ENCODE measurements at regions not wholly inside any gene's neighbourhood (a gene's known extent, or its start where the extent isn't known, plus 50 kb on each side); places are given as distances from the start of the nearest gene placed in this dataset.

DNA sequence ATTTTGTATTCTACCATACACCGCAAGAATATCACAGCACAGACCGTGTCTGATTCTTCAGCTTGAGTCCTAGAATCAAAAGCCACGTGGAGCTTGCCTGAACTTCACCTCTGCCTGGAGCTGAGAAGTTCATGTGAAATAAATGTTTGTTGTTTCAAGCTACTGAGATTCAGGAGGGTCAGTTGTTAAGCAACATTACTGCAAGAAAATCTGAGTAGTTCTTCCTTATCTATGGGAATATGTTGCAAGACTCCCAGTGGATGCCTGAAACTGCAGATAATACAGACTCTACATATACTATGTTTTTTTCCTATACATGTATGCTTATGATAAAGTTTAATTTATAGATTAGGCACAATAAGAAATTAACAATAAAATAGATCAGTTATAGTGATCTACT, 995.3 kb downstream of the TBC1D22A start:
- no peak for DNase-seq

GRCh38 chr22:47750086-47750485, 987.6 kb downstream of the TBC1D22A start:
- no peak for DNase-seq

DNA sequence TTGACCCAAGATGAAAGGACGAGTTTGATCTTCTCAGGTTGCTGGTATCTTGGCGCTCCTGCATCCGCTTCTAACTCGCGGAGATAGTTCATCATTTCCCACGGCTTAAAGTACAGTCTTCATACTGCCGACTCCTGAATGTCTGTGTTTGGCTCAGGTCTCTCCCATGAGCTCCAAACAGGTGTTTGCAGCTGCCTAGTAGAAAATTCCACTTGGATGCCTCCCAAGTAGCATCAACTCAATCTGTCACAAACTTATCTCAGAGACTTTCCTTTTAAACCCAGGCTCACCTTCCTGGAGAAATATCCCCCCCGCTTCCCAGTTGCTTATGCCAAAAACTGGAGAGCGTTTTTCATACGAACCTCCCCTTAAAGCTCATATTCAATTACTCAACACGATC, 986.5 kb downstream of the TBC1D22A start:
- DNase-seq = no peak

GRCh38 chr22:47748271-47748670, 985.8 kb downstream of the TBC1D22A start:
- no peak for DNase-seq

DNA sequence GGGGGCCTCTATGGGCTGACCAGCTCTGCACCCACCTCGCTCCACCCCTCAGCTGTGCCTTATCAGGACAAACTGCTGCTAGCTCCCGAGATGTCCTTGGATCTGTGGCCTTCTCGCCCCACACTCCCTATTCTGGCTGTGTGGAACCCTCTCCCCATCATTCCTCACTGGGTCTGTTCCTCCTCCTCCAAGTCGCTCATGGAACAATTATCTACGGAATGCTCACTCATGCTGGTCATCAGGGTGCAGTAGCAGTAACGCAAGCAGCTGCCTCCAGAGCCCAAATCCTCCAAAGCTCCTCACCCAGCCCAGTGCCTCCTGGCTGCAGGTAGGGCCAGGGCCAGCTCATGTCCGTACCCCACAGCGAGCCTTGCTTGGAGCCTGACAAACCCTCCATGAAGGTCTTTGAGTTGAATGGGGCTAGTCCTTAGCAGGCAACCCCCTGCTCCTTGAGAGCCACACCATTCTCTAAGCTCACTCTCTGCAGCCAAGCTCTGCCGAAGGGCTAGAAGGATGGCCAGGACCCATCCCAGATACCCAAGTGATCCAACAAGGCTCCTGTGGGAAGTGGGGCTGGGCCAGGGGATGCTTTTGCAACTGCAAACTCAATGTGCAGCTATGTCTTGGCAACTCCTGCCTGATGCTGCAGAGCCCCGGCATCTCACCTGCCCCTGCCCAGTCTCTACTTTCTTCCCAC, 977.8 kb downstream of the TBC1D22A start:
- no peak for DNase-seq

DNA sequence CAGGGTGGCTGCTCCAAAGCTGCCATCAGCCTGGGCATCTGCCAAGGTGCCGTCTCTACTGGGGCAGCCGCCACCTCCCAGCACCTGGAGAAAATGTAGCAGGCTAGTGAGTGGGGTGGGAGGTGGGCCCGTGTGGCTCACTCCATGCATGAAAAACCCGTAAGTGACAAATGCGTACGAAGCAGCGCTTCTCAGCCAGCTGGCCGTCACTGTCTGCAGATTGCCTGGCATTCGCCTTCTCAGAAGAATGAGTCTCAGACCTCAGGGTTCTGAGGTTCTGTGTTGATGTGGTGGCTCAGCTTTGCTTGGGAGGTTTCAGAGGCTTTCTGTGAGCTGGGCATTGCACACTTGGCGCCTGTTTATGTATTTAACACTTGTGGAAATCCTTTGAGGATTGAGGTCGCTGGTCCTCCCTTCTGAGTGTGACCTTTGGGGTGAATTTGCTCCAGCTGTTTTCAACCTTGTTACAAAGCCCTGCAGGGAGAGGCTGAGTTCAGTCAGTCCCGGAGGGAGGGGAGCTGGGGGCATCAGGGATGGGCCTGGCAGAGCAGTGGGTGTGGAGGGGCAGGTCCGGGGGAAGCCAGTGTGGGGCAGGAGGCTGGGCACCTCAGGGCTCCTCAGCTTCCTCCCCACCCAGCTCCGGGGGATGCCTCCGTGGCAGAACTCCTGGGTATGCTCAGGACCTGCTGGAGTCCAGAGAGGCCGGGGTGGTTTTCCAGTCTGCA, 977.0 kb downstream of the TBC1D22A start:
- DNase-seq = no peak

- DNase-seq = no peak
Measured at GRCh38 chr22:47738472-47739013, 976.1 kb downstream of the TBC1D22A start.

GRCh38 chr22:47736186-47737034, 974.0 kb downstream of the TBC1D22A start:
- DNase-seq = no peak

GRCh38 chr22:47734511-47734910, 972.1 kb downstream of the TBC1D22A start:
- DNase-seq = no peak

DNA sequence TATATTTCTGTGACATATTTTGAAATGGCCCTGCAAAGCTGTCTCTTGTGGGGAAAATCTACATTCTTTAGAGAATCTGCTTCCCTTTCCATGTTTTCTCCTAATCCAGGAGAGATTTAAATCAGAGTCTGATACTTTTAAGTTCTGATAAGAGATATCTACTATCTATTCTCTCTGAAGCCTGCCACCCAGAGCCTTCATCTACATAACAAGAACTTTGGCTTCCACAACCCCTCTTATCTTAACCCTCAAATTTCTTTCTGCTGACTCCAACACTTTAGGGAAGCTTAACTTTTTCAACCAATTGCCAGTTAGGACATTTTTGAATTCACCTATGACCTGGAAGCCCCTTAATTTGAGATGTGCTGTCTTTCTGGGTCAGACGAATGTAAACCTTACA, 965.2 kb downstream of the TBC1D22A start:
- DNase-seq = no peak

DNA sequence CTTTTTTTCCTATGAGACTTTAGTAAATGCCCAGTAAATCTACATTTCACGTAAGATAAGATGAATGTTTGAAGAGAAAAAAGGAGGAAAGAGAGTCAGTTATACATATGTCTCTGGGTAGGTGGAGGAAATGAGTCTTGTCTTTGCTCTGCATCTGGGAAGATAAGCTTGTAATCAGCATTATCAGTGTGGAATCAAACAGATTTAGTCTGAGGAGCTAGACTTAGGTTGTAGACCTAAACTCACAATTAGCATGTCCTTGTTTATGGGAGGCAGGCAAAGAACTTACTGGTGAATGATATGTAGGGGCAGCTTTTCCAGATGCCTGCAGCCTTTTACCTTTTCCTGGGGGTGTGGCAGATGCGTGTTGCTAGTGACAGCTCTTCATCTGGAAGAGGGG, 962.3 kb downstream of the TBC1D22A start:
- no peak for DNase-seq

GRCh38 chr22:47724030-47724429, 961.6 kb downstream of the TBC1D22A start:
- DNase-seq = no peak

- no peak for DNase-seq
Measured at GRCh38 chr22:47718337-47718736, 955.9 kb downstream of the TBC1D22A start.

DNA sequence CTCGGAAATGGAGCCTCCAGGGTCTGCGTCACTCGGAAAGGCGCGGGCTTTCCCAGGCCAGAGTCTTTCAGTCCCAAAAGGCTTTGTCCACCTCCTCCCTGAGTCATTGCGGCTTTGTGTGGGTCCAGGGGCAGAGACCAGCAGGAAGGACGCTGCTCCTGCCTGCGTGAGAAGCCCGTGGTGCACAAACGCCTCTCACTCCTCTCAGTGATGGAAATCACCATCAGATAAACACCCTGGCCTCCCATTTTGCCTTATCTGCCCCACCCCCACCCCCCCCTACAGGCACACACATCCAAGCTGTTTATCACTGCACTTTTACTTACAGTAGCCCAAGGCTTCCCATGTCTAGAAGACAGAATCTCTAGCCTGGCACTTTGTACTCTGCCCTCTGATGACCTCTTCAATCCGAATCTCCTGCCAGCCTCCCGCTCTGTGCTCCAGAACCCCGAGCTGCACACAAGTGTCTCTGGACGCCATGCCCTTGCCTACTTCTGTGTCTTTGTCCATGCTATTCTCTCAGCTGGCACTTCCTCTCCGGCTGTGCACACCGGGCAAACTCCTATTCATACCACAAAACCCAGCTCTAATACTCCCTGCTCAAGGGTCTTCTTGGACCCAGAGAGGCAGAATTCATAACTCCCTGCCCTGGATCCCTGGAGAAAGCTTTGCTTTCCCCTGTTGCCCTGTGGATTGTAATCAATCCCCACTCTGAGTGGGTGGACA, 954.6 kb downstream of the TBC1D22A start:
- DNase-seq = no peak

GRCh38 chr22:47715866-47716578, 953.6 kb downstream of the TBC1D22A start:
- DNase-seq = no peak

- no peak for DNase-seq
Measured at GRCh38 chr22:47713941-47714340, 951.5 kb downstream of the TBC1D22A start.

- DNase-seq = no peak
Measured at GRCh38 chr22:47710135-47710534, 947.7 kb downstream of the TBC1D22A start.

DNA sequence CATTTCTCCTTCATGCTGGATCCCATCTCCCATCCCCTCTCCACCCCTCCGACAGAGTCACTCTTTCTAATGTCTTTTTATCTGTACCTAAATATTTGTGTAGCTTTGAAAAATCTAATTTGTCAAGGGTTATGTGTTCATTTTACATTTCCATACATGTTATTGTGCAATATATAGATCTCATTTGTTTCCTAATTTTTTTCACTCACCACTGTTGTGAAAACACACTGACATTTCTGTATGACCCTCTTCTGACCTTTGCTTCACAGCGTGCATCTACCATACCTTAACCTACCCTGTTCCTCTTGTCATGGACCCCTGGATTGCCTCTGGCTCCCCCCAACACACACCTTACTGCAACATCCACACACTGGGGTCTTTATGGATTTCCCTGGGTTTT, 942.9 kb downstream of the TBC1D22A start:
- no peak for DNase-seq

DNA sequence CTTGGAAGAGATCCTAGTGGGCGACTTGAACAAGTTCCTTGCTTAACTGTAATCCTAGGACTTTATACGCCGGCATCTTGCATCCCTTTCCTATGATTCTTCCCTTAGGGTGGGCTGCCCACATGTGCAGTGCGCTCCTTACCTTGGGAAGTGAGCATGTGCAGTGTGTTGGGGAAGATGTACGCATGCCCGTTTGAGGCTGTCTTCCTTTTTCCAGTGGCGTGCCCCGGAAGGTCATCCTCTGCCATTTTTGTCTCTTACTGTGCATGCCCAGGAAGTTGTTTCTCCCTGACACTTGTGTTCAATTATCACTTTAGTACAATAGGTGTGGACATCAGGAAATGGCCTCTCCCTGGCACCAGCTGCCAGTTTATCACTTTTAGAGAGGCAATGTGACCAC, 936.5 kb downstream of the TBC1D22A start:
- DNase-seq = no peak

DNA sequence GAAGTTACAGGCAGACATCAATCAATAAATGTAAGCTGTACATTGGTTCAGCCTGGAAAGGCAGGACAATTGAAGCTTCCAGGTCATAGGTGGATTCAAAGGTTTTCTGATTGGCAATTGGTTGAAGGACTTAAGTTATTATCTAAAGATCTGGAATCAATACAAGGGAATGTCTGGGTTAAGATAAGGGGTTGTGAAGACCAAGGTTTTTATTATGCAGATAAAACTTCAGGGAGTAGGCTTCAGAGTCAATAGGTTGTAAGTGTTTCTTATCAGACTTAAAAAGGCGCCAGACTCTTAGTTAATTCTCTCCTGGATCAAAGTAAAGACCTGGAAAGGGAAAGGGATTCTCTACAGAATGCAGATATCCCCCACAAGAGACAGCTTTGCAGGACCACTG, 935.4 kb downstream of the TBC1D22A start:
- DNase-seq = no peak

- no peak for DNase-seq
Measured at GRCh38 chr22:47696776-47697175, 934.3 kb downstream of the TBC1D22A start.

GRCh38 chr22:47695176-47695575, 932.7 kb downstream of the TBC1D22A start:
- DNase-seq = no peak

Data from NCI-H2107 (cell line).